ENCODE measurements at regions not wholly inside any gene's neighbourhood (a gene's known extent, or its start where the extent isn't known, plus 50 kb on each side); places are given as distances from the start of the nearest gene placed in this dataset.

GRCh38 chr6:72535124-72535523 is 86.7 kb upstream of the KCNQ5 start:
- peak; percentile 88 for DNase-seq
- no peaks in the 10 kb centered on the region for H3K79me2 ChIP-seq (ENCODE audit: control insufficient read depth, insufficient read depth, low read length)
- no peak overlapping the region for H3K4ac ChIP-seq (ENCODE audit: low read depth, low read length)
- H3K27me3 ChIP-seq (ENCODE audit: insufficient read depth, low read length, poor library complexity) = no peaks in the 10 kb centered on the region
- no peak overlapping the region for H2BK15ac ChIP-seq (replicated peaks; ENCODE audit: low read depth)
- H3K9ac ChIP-seq (ENCODE audit: low read length) = no peak overlapping the region
- no peak overlapping the region for H4K8ac ChIP-seq (ENCODE audit: low read depth, low read length)
- no peak overlapping the region for H2AK5ac ChIP-seq (ENCODE audit: low read length)
- no CpG with 5 or more reads among the region's 3 CpGs for WGBS (ENCODE audit: extremely low coverage, insufficient coverage, low lambda C conversion rate)
- H3K23ac ChIP-seq (ENCODE audit: low read length) = no peak overlapping the region
- H3K79me1 ChIP-seq (ENCODE audit: low read length) = no peaks in the 10 kb centered on the region
- peak overlapping the region; percentile 68 for H3K18ac ChIP-seq (ENCODE audit: low read length)
- no peak overlapping the region for H4K5ac ChIP-seq (ENCODE audit: low read length)
- no peak overlapping the region for H2BK5ac ChIP-seq (ENCODE audit: low read length)
- H3K27ac ChIP-seq (ENCODE audit: low read depth, low read length) = peak overlapping the region; percentile 66
- H3K4me1 ChIP-seq (ENCODE audit: control insufficient read depth, low read depth, low read length) = peaks cover 2% of the 10 kb centered on the region
- no peak overlapping the region for H3K4me2 ChIP-seq (ENCODE audit: low read length)
- no peaks in the 10 kb centered on the region for H3K36me3 ChIP-seq (ENCODE audit: control insufficient read depth, insufficient read depth, low read length)
- H3K56ac ChIP-seq (ENCODE audit: low read length) = no peak overlapping the region
- no peak overlapping the region for H2BK120ac ChIP-seq (ENCODE audit: low read depth, low read length)
- no peak overlapping the region for H3K4me3 ChIP-seq (ENCODE audit: low read length)

GRCh38 chr6:72547020-72547419 is 74.8 kb upstream of the KCNQ5 start:
- DNase-seq = no peak
- H3K79me2 ChIP-seq (ENCODE audit: control insufficient read depth, insufficient read depth, low read length) = no peaks in the 10 kb centered on the region
- no peaks in the 10 kb centered on the region for H3K4me1 ChIP-seq (ENCODE audit: control insufficient read depth, low read depth, low read length)
- H2BK120ac ChIP-seq (ENCODE audit: low read depth, low read length) = no peak overlapping the region
- WGBS (ENCODE audit: extremely low coverage, insufficient coverage, low lambda C conversion rate) = no CpG with 5 or more reads among the region's 3 CpGs
- no peak overlapping the region for H2BK5ac ChIP-seq (ENCODE audit: low read length)
- H2BK15ac ChIP-seq (replicated peaks; ENCODE audit: low read depth) = no peak overlapping the region
- no peak overlapping the region for H4K8ac ChIP-seq (ENCODE audit: low read depth, low read length)
- H3K4me2 ChIP-seq (ENCODE audit: low read length) = no peak overlapping the region
- no peak overlapping the region for H2AK5ac ChIP-seq (ENCODE audit: low read length)
- no peaks in the 10 kb centered on the region for H3K36me3 ChIP-seq (ENCODE audit: control insufficient read depth, insufficient read depth, low read length)
- H3K9ac ChIP-seq (ENCODE audit: low read length) = no peak overlapping the region
- no peak overlapping the region for H3K27ac ChIP-seq (ENCODE audit: low read depth, low read length)
- H3K23ac ChIP-seq (ENCODE audit: low read length) = no peak overlapping the region
- no peak overlapping the region for H3K56ac ChIP-seq (ENCODE audit: low read length)
- H3K18ac ChIP-seq (ENCODE audit: low read length) = no peak overlapping the region
- H3K79me1 ChIP-seq (ENCODE audit: low read length) = no peaks in the 10 kb centered on the region
- no peak overlapping the region for H4K5ac ChIP-seq (ENCODE audit: low read length)
- no peak overlapping the region for H3K4me3 ChIP-seq (ENCODE audit: low read length)
- no peak overlapping the region for H3K4ac ChIP-seq (ENCODE audit: low read depth, low read length)
- no peaks in the 10 kb centered on the region for H3K27me3 ChIP-seq (ENCODE audit: insufficient read depth, low read length, poor library complexity)

- no peaks in the 10 kb centered on the region for H3K4me1 ChIP-seq (ENCODE audit: control insufficient read depth, low read depth, low read length)
- no peak overlapping the region for H3K27ac ChIP-seq (ENCODE audit: low read depth, low read length)
- H3K18ac ChIP-seq (ENCODE audit: low read length) = no peak overlapping the region
- H3K79me1 ChIP-seq (ENCODE audit: low read length) = no peaks in the 10 kb centered on the region
- no peak overlapping the region for H2BK120ac ChIP-seq (ENCODE audit: low read depth, low read length)
- no peak overlapping the region for H4K8ac ChIP-seq (ENCODE audit: low read depth, low read length)
- H3K4me3 ChIP-seq (ENCODE audit: low read length) = no peak overlapping the region
- WGBS (ENCODE audit: extremely low coverage, insufficient coverage, low lambda C conversion rate) = no CpG with 5 or more reads among the region's 3 CpGs
- H3K4ac ChIP-seq (ENCODE audit: low read depth, low read length) = no peak overlapping the region
- H4K5ac ChIP-seq (ENCODE audit: low read length) = no peak overlapping the region
- H3K36me3 ChIP-seq (ENCODE audit: control insufficient read depth, insufficient read depth, low read length) = no peaks in the 10 kb centered on the region
- no peaks in the 10 kb centered on the region for H3K27me3 ChIP-seq (ENCODE audit: insufficient read depth, low read length, poor library complexity)
- H3K79me2 ChIP-seq (ENCODE audit: control insufficient read depth, insufficient read depth, low read length) = no peaks in the 10 kb centered on the region
- no peak overlapping the region for H2BK5ac ChIP-seq (ENCODE audit: low read length)
- DNase-seq = no peak
- H3K9ac ChIP-seq (ENCODE audit: low read length) = no peak overlapping the region
- no peak overlapping the region for H2AK5ac ChIP-seq (ENCODE audit: low read length)
- H3K23ac ChIP-seq (ENCODE audit: low read length) = no peak overlapping the region
- no peak overlapping the region for H3K4me2 ChIP-seq (ENCODE audit: low read length)
- H3K56ac ChIP-seq (ENCODE audit: low read length) = no peak overlapping the region
- H2BK15ac ChIP-seq (replicated peaks; ENCODE audit: low read depth) = no peak overlapping the region
Measured at GRCh38 chr6:72551470-72551869, 70.4 kb upstream of the KCNQ5 start.

- Histone ChIP-seq H2BK5ac (ENCODE audit: low read length) (no peak overlapping the region), H3K23ac (ENCODE audit: low read length) (no peak overlapping the region), H3K56ac (ENCODE audit: low read length) (no peak overlapping the region), H3K79me2 (ENCODE audit: control insufficient read depth, insufficient read depth, low read length) (no peaks in the 10 kb centered on the region), H3K4me1 (ENCODE audit: control insufficient read depth, low read depth, low read length) (no peaks in the 10 kb centered on the region), H3K4me2 (ENCODE audit: low read length) (no peak overlapping the region), H3K36me3 (ENCODE audit: control insufficient read depth, insufficient read depth, low read length) (no peaks in the 10 kb centered on the region), H3K27ac (ENCODE audit: low read depth, low read length) (no peak overlapping the region), H3K79me1 (ENCODE audit: low read length) (no peaks in the 10 kb centered on the region), H3K9ac (ENCODE audit: low read length) (no peak overlapping the region), H2BK15ac (replicated peaks; ENCODE audit: low read depth) (no peak overlapping the region), H2BK120ac (ENCODE audit: low read depth, low read length) (no peak overlapping the region), H3K27me3 (ENCODE audit: insufficient read depth, low read length, poor library complexity) (no peaks in the 10 kb centered on the region), H4K5ac (ENCODE audit: low read length) (no peak overlapping the region), H3K18ac (ENCODE audit: low read length) (no peak overlapping the region), H4K8ac (ENCODE audit: low read depth, low read length) (no peak overlapping the region), H3K4ac (ENCODE audit: low read depth, low read length) (no peak overlapping the region), H2AK5ac (ENCODE audit: low read length) (no peak overlapping the region), H3K4me3 (ENCODE audit: low read length) (no peak overlapping the region)
- no peak for DNase-seq
- no CpG with 5 or more reads among the region's 4 CpGs for WGBS (ENCODE audit: extremely low coverage, insufficient coverage, low lambda C conversion rate)
Measured at GRCh38 chr6:72552938-72553337, 68.9 kb upstream of the KCNQ5 start.

- Histone ChIP-seq H4K5ac (ENCODE audit: low read length) (no peak overlapping the region), H3K9ac (ENCODE audit: low read length) (no peak overlapping the region), H3K79me2 (ENCODE audit: control insufficient read depth, insufficient read depth, low read length) (no peaks in the 10 kb centered on the region), H3K79me1 (ENCODE audit: low read length) (no peaks in the 10 kb centered on the region), H3K4ac (ENCODE audit: low read depth, low read length) (no peak overlapping the region), H3K4me1 (ENCODE audit: control insufficient read depth, low read depth, low read length) (no peaks in the 10 kb centered on the region), H3K18ac (ENCODE audit: low read length) (no peak overlapping the region), H2BK15ac (replicated peaks; ENCODE audit: low read depth) (no peak overlapping the region), H3K56ac (ENCODE audit: low read length) (no peak overlapping the region), H3K4me2 (ENCODE audit: low read length) (no peak overlapping the region), H3K4me3 (ENCODE audit: low read length) (no peak overlapping the region), H3K23ac (ENCODE audit: low read length) (no peak overlapping the region), H2AK5ac (ENCODE audit: low read length) (no peak overlapping the region), H2BK120ac (ENCODE audit: low read depth, low read length) (no peak overlapping the region), H3K27me3 (ENCODE audit: insufficient read depth, low read length, poor library complexity) (no peaks in the 10 kb centered on the region), H3K27ac (ENCODE audit: low read depth, low read length) (no peak overlapping the region), H3K36me3 (ENCODE audit: control insufficient read depth, insufficient read depth, low read length) (no peaks in the 10 kb centered on the region), H4K8ac (ENCODE audit: low read depth, low read length) (no peak overlapping the region), H2BK5ac (ENCODE audit: low read length) (no peak overlapping the region)
- DNase-seq = peak; percentile 38
- WGBS (ENCODE audit: extremely low coverage, insufficient coverage, low lambda C conversion rate) = no CpG with 5 or more reads among the region's 7 CpGs
Measured at GRCh38 chr6:72553531-72554511, 68.0 kb upstream of the KCNQ5 start.
